CD4-positive, CD25-positive, alpha-beta regulatory T cell (primary cell): ENCODE measurements at regions not wholly inside any gene's neighbourhood (a gene's known extent, or its start where the extent isn't known, plus 50 kb on each side); places are given as distances from the start of the nearest gene placed in this dataset.
A peak's percentile ranks its signal among the peaks of the same experiment; 100 is the strongest.

Experiments used
- ATAC-seq, 2 donors: fragments of 150-1000 bp; cut with Tn5 transposase; one replicate each; pipeline ENCODE4 v1.10.0; 2021; ENCODE audit warnings: low read depth in 2 of 2, moderate number of reproducible peaks in 2 of 2, moderate library complexity in 1 of 2
- DNase-seq, 3 donors: peaks; one replicate each; pipeline versions ENCODE4 v3.0.0 to v3.0.0-alpha.2; 2012 to 2022; ENCODE audit warnings: mixed read lengths in 1 of 3
- H3K27ac ChIP-seq: one replicate; pipeline ENCODE4 v1.7.0; 2013; ENCODE audit warnings: mild to moderate bottlenecking, low read length; ENCODE audit not compliant: insufficient read depth, poor library complexity, severe bottlenecking
- H3K27me3 ChIP-seq: one replicate; pipeline ENCODE4 v1.7.0; 2013; ENCODE audit warnings: low read length; ENCODE audit not compliant: control insufficient read depth, insufficient read depth
- H3K36me3 ChIP-seq: one replicate; pipeline ENCODE4 v1.7.0; 2013; ENCODE audit warnings: mild to moderate bottlenecking, low read length, moderate library complexity; ENCODE audit not compliant: control insufficient read depth, insufficient read depth
- H3K4me1 ChIP-seq: 2 replicates; pipeline ENCODE4 v1.7.0; 2013; ENCODE audit warnings: mild to moderate bottlenecking, low read length; ENCODE audit not compliant: insufficient read depth, control insufficient read depth, poor library complexity, severe bottlenecking
- H3K4me3 ChIP-seq: one replicate; pipeline ENCODE4 v1.7.0; 2013; ENCODE audit warnings: low read depth, mild to moderate bottlenecking, low read length, moderate library complexity
- H3K9me3 ChIP-seq, 2 experiments: 1 replicate in 1 of 2; 2 replicates in 1 of 2; pipeline ENCODE4 v1.7.0; 2013; ENCODE audit warnings: low read length in 2 of 2, mild to moderate bottlenecking in 1 of 2, moderate library complexity in 1 of 2; ENCODE audit not compliant: control insufficient read depth in 2 of 2
- H3K27ac Mint-ChIP-seq, 3 donors: one replicate each; pipeline ENCODE4 v1.8.0; 2020 to 2022; ENCODE audit warnings: mild to moderate bottlenecking in 3 of 3, mixed read lengths in 3 of 3, moderate library complexity in 2 of 3
- H3K27me3 Mint-ChIP-seq: one replicate; pipeline ENCODE4 v1.8.0; 2022; ENCODE audit warnings: mild to moderate bottlenecking, mixed read lengths
- H3K36me3 Mint-ChIP-seq: one replicate; pipeline ENCODE4 v1.8.0; 2020; ENCODE audit warnings: mixed read lengths
- H3K4me1 Mint-ChIP-seq, 4 donors: one replicate each; pipeline ENCODE4 v1.8.0; 2020 to 2022; ENCODE audit warnings: mixed read lengths in 4 of 4, mild to moderate bottlenecking in 1 of 4
- H3K4me3 Mint-ChIP-seq, 4 donors: one replicate each; pipeline ENCODE4 v1.8.0; 2020 to 2022; ENCODE audit warnings: mild to moderate bottlenecking in 4 of 4, mixed read lengths in 4 of 4, moderate library complexity in 3 of 4
- H3K9me3 Mint-ChIP-seq, 7 donors: one replicate each; pipeline ENCODE4 v1.8.0; 2020 to 2022; ENCODE audit warnings: mixed read lengths in 7 of 7, mild to moderate bottlenecking in 3 of 7, moderate library complexity in 2 of 7

DNA sequence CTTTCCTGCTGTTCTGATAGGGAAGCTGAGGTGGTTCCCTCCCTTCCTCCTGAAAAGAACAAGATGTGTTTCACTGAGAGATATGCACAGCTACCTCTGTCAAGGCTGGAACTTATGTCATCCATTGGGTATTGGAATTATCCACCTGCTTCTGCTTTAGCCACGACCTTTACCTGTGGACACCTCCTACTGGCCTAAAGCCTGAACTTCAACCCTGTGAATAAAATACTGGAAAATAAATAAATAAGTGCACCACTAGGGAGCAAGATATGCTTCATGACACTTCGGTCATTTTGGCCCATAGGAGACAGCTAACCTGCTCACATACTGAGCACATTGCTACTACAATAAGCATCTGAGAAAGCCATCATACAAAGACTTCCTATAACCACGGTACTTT lies 419.9 kb upstream of the NWD2 start:
- peaks cover 0 to 14% (median 1%) of the 10 kb centered on the region in 7 donors for H3K9me3 Mint-ChIP-seq
- no peak overlapping the region for H3K4me3 Mint-ChIP-seq
- no peaks in the 10 kb centered on the region for H3K4me1 Mint-ChIP-seq
- Histone ChIP-seq H3K36me3 (no peaks in the 10 kb centered on the region), H3K4me3 (no peak overlapping the region), H3K9me3 (no peaks in the 10 kb centered on the region), H3K27me3 (no peaks in the 10 kb centered on the region), H3K4me1 (no peaks in the 10 kb centered on the region), H3K27ac (no peak overlapping the region)
- H3K27ac Mint-ChIP-seq = no peak overlapping the region
- H3K36me3 Mint-ChIP-seq = no peaks in the 10 kb centered on the region
- H3K27me3 Mint-ChIP-seq = peaks cover 4% of the 10 kb centered on the region
- ATAC-seq (no peak), DNase-seq (peak in 1 of 3 donors; percentile 0)

DNA sequence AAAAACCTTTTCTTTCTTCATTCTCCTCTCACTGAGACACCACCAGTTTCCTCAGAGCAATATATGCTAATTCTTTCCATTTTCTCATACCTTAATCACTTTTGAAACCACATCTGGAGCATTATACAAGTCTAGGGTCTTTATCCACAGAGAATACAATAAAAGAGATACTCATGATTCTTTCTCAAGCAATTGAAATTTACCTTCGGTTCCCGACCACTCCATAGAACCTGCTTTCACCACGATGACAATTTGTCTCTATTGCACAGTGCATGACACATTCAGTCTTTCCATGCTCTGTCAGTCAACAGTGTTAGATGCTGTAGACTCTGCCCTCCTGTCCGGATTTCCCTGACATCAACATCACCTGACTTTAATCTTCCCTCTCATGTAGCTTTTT lies 409.3 kb upstream of the NWD2 start:
- no peaks in the 10 kb centered on the region for H3K36me3 ChIP-seq
- no peak for DNase-seq
- H3K4me3 ChIP-seq = no peak overlapping the region
- H3K9me3 ChIP-seq = no peaks in the 10 kb centered on the region
- Mint-ChIP-seq H3K36me3 (no peaks in the 10 kb centered on the region), H3K4me3 (no peak overlapping the region), H3K4me1 (no peaks in the 10 kb centered on the region), H3K9me3 (peaks cover 0 to 4% (median 0%) of the 10 kb centered on the region in 7 donors), H3K27ac (no peak overlapping the region), H3K27me3 (no peaks in the 10 kb centered on the region)
- H3K27ac ChIP-seq = no peak overlapping the region
- no peaks in the 10 kb centered on the region for H3K4me1 ChIP-seq
- ATAC-seq = no peak
- H3K27me3 ChIP-seq = no peaks in the 10 kb centered on the region

DNA sequence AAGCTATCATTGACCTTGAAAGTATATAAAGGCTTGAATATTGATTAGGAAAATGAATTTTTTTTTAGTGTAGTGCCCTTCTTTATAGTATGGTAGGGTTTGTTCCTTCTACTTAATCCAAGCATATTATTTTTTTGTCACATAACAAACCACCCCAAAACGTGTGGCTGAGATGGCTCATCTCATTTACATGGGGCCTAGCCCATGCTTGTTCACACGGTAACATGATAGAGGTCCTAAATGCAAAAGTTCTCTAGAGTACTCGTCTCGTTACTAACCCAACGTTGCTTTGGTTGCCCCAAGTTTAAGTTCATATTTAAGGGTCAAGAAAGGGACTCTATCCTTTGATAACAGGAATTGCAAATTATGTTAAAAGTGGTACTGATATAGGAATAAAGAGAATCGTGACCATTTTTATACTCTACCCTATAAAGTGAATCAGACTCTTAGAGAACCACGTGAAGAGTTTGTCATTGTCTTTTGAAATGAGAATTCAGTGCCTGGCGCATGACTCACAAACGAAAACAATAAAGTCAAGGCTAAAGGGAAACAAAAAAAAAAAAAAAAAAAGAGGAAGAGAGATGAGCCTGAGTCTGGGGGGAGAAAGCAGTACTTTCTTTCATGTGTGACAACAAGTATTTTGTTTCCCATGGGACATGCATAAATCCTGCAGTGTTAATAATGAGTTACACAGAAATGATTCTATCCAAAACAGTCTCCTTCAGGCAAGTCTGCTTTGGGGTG lies 402.8 kb upstream of the NWD2 start:
- H3K4me3 Mint-ChIP-seq = no peak overlapping the region
- no peak for DNase-seq
- H3K36me3 Mint-ChIP-seq = no peaks in the 10 kb centered on the region
- no peaks in the 10 kb centered on the region for H3K4me1 ChIP-seq
- ATAC-seq = no peak
- no peaks in the 10 kb centered on the region for H3K27me3 ChIP-seq
- no peak overlapping the region for H3K4me3 ChIP-seq
- H3K9me3 Mint-ChIP-seq = peaks cover 0 to 4% (median 0%) of the 10 kb centered on the region in 7 donors
- no peaks in the 10 kb centered on the region for H3K27me3 Mint-ChIP-seq
- H3K4me1 Mint-ChIP-seq = no peaks in the 10 kb centered on the region
- no peak overlapping the region for H3K27ac ChIP-seq
- no peak overlapping the region for H3K27ac Mint-ChIP-seq
- H3K36me3 ChIP-seq = no peaks in the 10 kb centered on the region
- no peaks in the 10 kb centered on the region for H3K9me3 ChIP-seq

DNA sequence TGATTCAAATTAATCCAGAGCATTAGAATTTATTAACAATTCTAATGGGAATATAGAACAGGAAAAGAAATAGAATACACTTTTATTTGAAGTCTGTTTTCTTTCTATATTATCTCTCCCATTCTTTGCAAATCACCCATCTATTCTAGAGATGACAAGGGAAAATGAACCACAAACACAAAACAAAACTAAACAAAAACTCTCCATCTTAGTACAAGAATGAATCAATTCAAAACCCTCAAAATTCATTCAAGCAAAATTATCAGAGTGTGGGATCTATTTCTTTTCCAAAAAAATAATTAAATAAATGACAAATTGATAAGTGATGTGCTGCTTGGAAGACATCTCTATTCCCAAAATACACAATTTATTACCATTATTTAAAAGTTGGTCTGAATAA lies 400.1 kb upstream of the NWD2 start:
- H3K27me3 ChIP-seq = no peaks in the 10 kb centered on the region
- no peaks in the 10 kb centered on the region for H3K36me3 ChIP-seq
- Mint-ChIP-seq H3K27ac (no peak overlapping the region), H3K4me1 (no peaks in the 10 kb centered on the region), H3K9me3 (peaks cover 0 to 9% (median 2%) of the 10 kb centered on the region in 7 donors), H3K4me3 (no peak overlapping the region), H3K36me3 (no peaks in the 10 kb centered on the region), H3K27me3 (peaks cover 4% of the 10 kb centered on the region)
- H3K4me3 ChIP-seq = no peak overlapping the region
- ATAC-seq (no peak), DNase-seq (no peak)
- no peaks in the 10 kb centered on the region for H3K4me1 ChIP-seq
- H3K27ac ChIP-seq = no peak overlapping the region
- no peaks in the 10 kb centered on the region for H3K9me3 ChIP-seq

DNA sequence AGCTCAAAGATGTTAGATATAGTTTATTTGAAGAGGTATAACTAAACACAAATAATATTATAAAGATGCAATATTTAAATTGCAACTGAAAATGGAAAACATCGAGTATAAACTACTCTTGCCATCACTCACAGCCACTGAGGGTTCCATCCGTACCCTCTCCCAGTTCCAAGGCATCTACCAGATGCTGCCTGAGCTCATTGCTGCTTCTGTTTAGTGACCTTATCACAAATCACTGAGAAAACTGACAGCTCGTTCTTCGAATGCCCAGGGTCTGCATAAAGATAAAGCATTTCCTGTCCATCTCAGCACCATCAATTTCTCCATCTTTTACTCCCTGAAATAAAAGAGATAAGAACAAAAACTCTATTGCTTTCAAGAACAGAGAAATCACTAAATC lies 391.7 kb upstream of the NWD2 start:
- no peaks in the 10 kb centered on the region for H3K4me1 ChIP-seq
- H3K9me3 ChIP-seq = no peaks in the 10 kb centered on the region
- no peaks in the 10 kb centered on the region for H3K27me3 ChIP-seq
- peaks cover 4% of the 10 kb centered on the region for H3K27me3 Mint-ChIP-seq
- peaks cover 0 to 13% (median 0%) of the 10 kb centered on the region in 7 donors for H3K9me3 Mint-ChIP-seq
- H3K27ac ChIP-seq = no peak overlapping the region
- no peak overlapping the region for H3K4me3 ChIP-seq
- H3K4me3 Mint-ChIP-seq = no peak overlapping the region
- DNase-seq = no peak
- no peak overlapping the region for H3K27ac Mint-ChIP-seq
- no peaks in the 10 kb centered on the region for H3K36me3 Mint-ChIP-seq
- ATAC-seq = no peak
- H3K4me1 Mint-ChIP-seq = no peaks in the 10 kb centered on the region
- H3K36me3 ChIP-seq = no peaks in the 10 kb centered on the region

DNA sequence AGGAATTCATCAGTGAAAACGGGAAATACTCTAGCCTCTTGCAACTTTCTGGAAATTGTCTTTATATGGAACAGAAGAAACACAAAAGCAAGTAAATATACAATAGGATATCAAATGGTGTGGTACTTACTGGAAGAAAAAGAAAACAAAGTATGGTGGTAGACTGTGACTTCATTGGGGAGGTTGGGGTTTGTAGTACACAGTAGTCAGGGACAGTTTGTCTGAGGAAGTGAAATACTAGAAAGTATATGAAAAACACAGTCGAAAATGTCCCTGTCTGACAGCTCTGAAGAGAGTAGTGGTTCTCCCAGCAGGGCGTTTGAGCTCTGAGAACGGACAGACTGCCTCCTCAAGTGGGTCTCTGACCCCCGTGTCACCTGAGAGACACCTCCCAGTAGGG lies 390.0 kb upstream of the NWD2 start:
- no peak for ATAC-seq
- no peaks in the 10 kb centered on the region for H3K36me3 ChIP-seq
- H3K4me3 ChIP-seq = no peak overlapping the region
- no peaks in the 10 kb centered on the region for H3K27me3 Mint-ChIP-seq
- no peak for DNase-seq
- no peaks in the 10 kb centered on the region for H3K9me3 ChIP-seq
- no peak overlapping the region for H3K27ac Mint-ChIP-seq
- H3K4me1 ChIP-seq = no peaks in the 10 kb centered on the region
- H3K27me3 ChIP-seq = no peaks in the 10 kb centered on the region
- H3K36me3 Mint-ChIP-seq = no peaks in the 10 kb centered on the region
- H3K4me1 Mint-ChIP-seq = no peaks in the 10 kb centered on the region
- peaks cover 0 to 9% (median 0%) of the 10 kb centered on the region in 7 donors for H3K9me3 Mint-ChIP-seq
- no peak overlapping the region for H3K27ac ChIP-seq
- no peak overlapping the region for H3K4me3 Mint-ChIP-seq

DNA sequence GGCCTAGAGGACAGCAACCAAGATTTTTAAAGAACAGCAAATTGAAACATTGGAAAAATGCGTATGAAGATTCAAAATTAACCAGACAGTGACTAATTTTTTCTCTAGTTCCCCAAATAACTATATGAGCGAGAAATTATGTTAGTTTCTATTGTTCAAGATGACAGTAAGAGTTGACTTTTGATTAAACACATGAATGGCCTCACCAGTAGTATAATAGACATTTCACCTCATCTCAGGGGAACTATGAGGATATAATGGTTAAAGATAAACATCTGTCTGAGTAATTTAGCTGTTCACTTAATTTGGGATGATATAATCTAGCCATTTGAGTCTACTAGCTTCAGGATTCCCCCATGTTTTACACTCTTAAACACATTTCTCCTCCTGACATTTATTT lies 380.9 kb upstream of the NWD2 start:
- Histone ChIP-seq H3K4me3 (no peak overlapping the region), H3K4me1 (no peaks in the 10 kb centered on the region), H3K27ac (no peak overlapping the region), H3K36me3 (no peaks in the 10 kb centered on the region), H3K27me3 (no peaks in the 10 kb centered on the region), H3K9me3 (no peaks in the 10 kb centered on the region)
- Mint-ChIP-seq H3K4me1 (no peaks in the 10 kb centered on the region), H3K4me3 (no peak overlapping the region), H3K9me3 (peaks cover 0 to 7% (median 0%) of the 10 kb centered on the region in 7 donors), H3K27me3 (no peaks in the 10 kb centered on the region), H3K27ac (no peak overlapping the region), H3K36me3 (no peaks in the 10 kb centered on the region)
- DNase-seq = no peak
- ATAC-seq = no peak

DNA sequence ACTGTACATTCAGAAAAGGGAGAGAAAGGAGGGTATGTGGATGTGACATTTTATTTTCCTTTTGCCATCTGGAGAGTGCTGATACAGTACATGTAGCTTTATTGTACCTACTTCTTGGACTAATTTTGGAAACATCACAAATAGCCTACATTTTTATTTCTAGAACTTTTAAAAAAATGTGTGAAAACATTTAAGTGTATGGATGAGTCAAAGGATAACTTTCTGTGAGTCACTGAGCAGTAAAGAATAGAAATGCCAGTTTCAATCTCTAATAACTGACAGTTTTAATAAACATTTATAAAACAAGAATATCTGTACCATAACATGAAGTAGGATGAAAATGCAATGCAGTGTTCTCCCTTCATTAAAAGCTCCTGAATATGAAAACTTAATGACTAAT lies 374.4 kb upstream of the NWD2 start:
- H3K9me3 ChIP-seq = no peaks in the 10 kb centered on the region
- no peak overlapping the region for H3K4me3 ChIP-seq
- H3K27ac ChIP-seq = no peak overlapping the region
- H3K36me3 ChIP-seq = no peaks in the 10 kb centered on the region
- H3K27me3 Mint-ChIP-seq = no peaks in the 10 kb centered on the region
- H3K27me3 ChIP-seq = no peaks in the 10 kb centered on the region
- no peak for ATAC-seq
- no peak overlapping the region for H3K4me3 Mint-ChIP-seq
- H3K27ac Mint-ChIP-seq = no peak overlapping the region
- H3K4me1 ChIP-seq = no peaks in the 10 kb centered on the region
- no peaks in the 10 kb centered on the region for H3K4me1 Mint-ChIP-seq
- H3K36me3 Mint-ChIP-seq = no peaks in the 10 kb centered on the region
- H3K9me3 Mint-ChIP-seq = peaks cover 0 to 8% (median 0%) of the 10 kb centered on the region in 7 donors
- no peak for DNase-seq
